ENCODE measurements at regions not wholly inside any gene's neighbourhood (a gene's known extent, or its start where the extent isn't known, plus 50 kb on each side); places are given as distances from the start of the nearest gene placed in this dataset.

GRCh38 chr16:80418517-80419355 lies 122.1 kb upstream of the DYNLRB2 start:
- DNase-seq: no peak

DNA sequence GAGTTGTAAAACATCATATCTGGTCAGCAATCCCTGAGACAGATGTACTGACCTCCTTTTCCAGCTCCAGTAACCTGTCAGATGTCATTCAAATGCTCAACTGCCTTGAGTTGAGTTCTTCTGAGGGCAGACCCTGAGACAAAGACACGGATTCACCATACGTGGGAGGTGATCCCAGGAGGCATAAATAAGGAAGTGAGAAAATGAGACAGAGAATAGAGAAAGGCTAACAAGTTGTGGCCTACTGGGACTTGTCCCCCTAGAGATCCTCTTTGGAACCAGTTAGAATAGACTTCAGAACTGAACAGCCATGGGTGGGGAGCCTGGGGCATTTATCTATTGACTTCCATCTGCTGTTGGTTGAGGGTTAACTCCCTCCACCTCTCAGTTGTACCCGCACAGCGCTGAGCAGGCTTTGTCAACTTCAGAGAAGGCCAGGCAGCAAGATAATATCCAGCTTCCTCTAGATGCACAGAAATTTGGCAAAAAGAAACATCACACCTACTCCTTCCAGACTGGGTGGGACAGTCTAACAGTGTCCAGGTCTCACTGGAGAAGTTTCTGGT lies 123.0 kb upstream of the DYNLRB2 start:
- no peak for DNase-seq

- no peak for DNase-seq
These were observed 132.8 kb upstream of the DYNLRB2 start for GRCh38 chr16:80408014-80408413.

- no peak for DNase-seq
These were observed 133.4 kb upstream of the DYNLRB2 start for GRCh38 chr16:80407265-80407987.

GRCh38 chr16:80404847-80405246 lies 135.9 kb upstream of the DYNLRB2 start:
- no peak for DNase-seq

GRCh38 chr16:80403894-80404293 lies 136.9 kb upstream of the DYNLRB2 start:
- no peak for DNase-seq

DNA sequence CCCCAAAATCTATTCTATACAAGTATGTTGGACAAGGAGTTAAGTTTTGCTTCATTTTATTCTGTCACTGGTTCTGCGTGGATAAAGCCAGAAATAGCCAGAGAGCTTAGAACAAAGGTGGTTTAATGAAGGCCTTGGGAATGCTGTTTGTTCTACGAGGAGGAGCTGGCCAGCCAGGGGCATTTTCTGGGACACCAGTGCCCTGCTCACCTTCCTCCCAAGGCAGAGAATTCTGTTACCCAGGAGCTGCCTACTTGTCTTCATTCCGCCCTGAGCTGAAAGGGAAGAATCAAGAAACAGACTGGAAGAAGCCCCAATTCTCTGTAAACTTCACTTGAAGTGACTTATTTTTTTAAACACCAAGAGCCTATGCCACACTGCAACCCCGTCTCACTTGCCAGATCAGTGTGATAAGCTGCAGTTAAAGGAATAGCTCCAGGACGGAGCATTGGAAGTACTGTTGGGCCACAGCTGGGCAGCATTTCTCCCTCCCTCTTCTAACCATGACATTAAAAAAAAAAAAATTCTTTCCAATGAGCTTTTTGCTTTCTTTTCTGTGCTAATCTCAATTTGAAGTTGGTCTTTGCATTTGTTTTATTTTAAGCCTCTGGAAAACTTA lies 149.8 kb upstream of the DYNLRB2 start:
- DNase-seq: no peak

GRCh38 chr16:80390046-80390445 lies 150.7 kb upstream of the DYNLRB2 start:
- DNase-seq: no peak

GRCh38 chr16:80389338-80389737 lies 151.5 kb upstream of the DYNLRB2 start:
- no peak for DNase-seq

- DNase-seq: no peak
These were observed 153.4 kb upstream of the DYNLRB2 start for GRCh38 chr16:80387318-80387921.

- no peak for DNase-seq
These were observed 155.9 kb upstream of the DYNLRB2 start for GRCh38 chr16:80384862-80385261.

DNA sequence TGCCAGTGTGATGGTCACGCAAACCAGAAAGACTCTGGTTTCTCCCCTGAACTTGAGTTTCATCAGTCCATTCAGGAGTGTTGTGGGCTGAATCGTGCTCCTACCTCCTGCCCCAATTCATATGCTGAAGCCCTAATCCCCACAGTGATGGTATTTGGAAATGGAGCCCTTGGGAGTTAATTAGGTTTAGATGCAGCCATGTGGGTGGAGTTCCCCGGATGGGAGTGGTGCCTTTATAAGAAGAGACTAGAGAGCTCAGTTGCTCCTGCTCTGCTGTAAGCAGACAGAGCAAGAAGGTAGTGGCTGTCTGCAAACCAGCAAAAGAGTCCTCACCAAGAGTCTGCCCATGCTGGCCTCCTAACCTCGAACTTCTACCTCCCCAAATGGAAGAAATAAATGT lies 160.3 kb upstream of the DYNLRB2 start:
- no peak for DNase-seq

- DNase-seq: no peak
These were observed 163.5 kb upstream of the DYNLRB2 start for GRCh38 chr16:80377096-80377956.

- DNase-seq: no peak
These were observed 164.8 kb upstream of the DYNLRB2 start for GRCh38 chr16:80375973-80376372.

GRCh38 chr16:80375513-80375912 lies 165.3 kb upstream of the DYNLRB2 start:
- DNase-seq: no peak

DNA sequence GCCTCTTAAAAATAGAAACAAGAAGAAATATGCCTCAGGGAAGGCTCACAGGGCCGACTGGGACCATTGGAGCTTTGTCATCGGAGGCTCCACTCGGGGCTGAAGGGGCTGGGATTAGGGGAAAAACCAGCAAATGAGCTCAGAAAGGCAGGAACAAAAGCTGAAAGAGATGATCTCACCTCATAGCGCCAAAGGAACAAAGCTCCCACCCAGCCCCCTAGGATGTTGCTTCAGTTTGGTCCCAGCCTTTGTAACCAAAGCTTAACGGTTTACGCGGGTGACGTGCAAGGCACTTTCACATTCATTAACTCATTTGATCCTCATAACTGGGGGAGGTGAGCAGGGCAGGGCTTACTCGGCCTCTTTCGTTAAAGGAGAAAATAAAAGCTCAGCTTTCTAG lies 168.5 kb upstream of the DYNLRB2 start:
- no peak for DNase-seq

- no peak for DNase-seq
These were observed 171.4 kb upstream of the DYNLRB2 start for GRCh38 chr16:80369138-80369958.

DNA sequence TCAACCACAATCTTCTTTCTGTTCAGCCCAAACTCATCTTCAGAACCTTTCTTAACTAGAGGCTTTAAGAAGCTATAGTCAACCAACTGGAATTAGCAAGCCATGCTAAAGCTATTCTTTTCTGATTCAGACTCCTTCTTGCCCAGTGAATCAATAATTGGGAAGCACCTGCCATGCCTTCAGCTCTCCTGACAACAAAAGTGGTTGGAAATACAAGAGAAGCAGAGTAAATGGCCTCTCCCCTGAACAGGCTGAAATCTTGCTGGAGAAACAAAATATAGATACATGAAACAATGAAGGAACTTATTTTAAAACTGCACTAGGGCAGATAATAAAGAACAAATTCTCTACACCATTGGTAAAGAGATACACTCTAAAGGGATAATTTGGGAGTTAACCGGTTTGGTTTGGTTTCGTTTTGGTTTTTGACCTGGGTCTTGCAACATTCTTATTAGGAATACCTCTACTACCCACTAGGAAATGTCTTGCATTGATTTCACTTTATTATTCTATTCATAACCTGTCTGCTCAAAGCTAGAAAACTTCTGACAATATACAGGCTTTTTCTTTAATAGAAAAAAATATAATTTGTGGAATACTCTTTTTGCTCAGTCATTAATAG lies 173.6 kb upstream of the DYNLRB2 start:
- DNase-seq: no peak

DNA sequence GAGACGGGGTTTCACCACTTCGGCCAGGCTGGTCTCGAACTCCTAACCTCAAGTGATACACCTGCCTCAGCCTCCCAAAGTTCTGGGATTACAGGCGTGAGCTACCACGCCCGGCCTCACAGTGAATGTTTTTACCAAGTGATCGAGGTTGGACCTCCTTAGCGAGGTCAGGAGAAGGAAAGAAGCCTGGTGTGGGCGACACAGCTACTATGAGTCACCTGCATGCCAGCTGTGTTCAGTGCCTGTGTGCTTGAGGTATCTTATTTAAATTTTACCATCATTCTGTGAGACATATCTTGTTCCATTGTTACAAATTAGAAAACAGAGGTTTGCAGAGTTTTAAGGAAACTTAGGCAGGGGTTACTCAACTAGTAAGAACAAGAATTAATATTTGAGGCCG lies 174.8 kb upstream of the DYNLRB2 start:
- no peak for DNase-seq

- no peak for DNase-seq
These were observed 178.0 kb upstream of the DYNLRB2 start for GRCh38 chr16:80362816-80363215.

DNA sequence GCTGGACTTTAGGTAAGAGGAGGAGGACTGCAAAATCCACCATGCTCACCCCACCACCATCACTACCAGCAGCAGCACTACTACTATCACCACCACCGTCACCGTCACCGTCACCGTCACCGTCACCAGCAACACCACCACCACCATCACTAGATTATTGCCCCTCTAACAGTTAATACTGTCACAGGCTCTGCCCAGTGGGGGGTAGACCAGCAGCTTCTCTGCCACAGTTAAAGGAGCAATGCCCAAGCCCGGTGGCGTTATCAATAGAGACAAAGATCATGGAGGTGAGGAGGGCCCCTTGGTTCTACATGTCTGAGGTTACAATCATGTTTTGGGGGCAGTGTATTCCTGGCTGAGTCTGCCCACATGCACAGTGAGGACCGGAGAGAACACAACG lies 184.4 kb upstream of the DYNLRB2 start:
- DNase-seq: no peak
